ENCODE measurements at regions not wholly inside any gene's neighbourhood (a gene's known extent, or its start where the extent isn't known, plus 50 kb on each side); places are given as distances from the start of the nearest gene placed in this dataset.
A peak's percentile ranks its signal among the peaks of the same experiment; 100 is the strongest.

GRCh38 chr20:11546939-11547338 is 370.8 kb upstream of the BTBD3 start:
- Mint-ChIP-seq H3K4me1 (peaks cover 2% of the 10 kb centered on the region; the same call in 1 of the 3 replicates), H3K27ac (peak overlapping the region; percentile 31; the same call in 1 of the 2 replicates), H3K27me3 (ENCODE audit: insufficient read depth, low read depth, poor library complexity) (no peaks in the 10 kb centered on the region), H3K4me3 (no peak overlapping the region), H3K36me3 (ENCODE audit: low read depth) (no peaks in the 10 kb centered on the region), H3K9me3 (no peaks in the 10 kb centered on the region)
- no peak overlapping the region for H3K27ac ChIP-seq (ENCODE audit: low read depth)
- TF ChIP-seq CTCF (conservative IDR thresholded peaks at IDR 0.05; ENCODE audit: low read depth in 2 of 2): peak in 1 of 2 experiments; percentile 35; a peak in 2 of 4 replicates
- no peak for TF ChIP-seq ETS1 (IDR thresholded peaks at IDR 0.05)
- ATAC-seq: no peak; the same call in 2 of the 3 replicates
- H3F3A ChIP-seq (replicated peaks; ENCODE audit: low read depth): no peaks in the 10 kb centered on the region
- no peaks in the 10 kb centered on the region for H3K9me2 ChIP-seq (ENCODE audit: insufficient read depth)
- no peaks in the 10 kb centered on the region for H3K36me3 ChIP-seq (ENCODE audit: insufficient read depth)
- H3K79me2 ChIP-seq (replicated peaks; ENCODE audit: insufficient read depth): no peaks in the 10 kb centered on the region
- H2AFZ ChIP-seq: no peak overlapping the region
- DNase-seq (ENCODE audit: low spot score): peak; percentile 16
- no peak overlapping the region for H3K4me2 ChIP-seq
- H3K4me3 ChIP-seq: no peak overlapping the region
- H4K20me1 ChIP-seq (replicated peaks; ENCODE audit: insufficient read depth): no peaks in the 10 kb centered on the region
- no peaks in the 10 kb centered on the region for H3K27me3 ChIP-seq (ENCODE audit: insufficient read depth)
- H3K4me1 ChIP-seq (ENCODE audit: insufficient read depth): peaks cover 3% of the 10 kb centered on the region; the same call in 1 of the 2 replicates

- Histone ChIP-seq H3K27ac (ENCODE audit: low read depth) (no peak overlapping the region), H3K36me3 (ENCODE audit: insufficient read depth) (no peaks in the 10 kb centered on the region), H3K27me3 (ENCODE audit: insufficient read depth) (no peaks in the 10 kb centered on the region), H3K4me2 (no peak overlapping the region), H3K9me2 (ENCODE audit: insufficient read depth) (no peaks in the 10 kb centered on the region), H3K4me1 (ENCODE audit: insufficient read depth) (no peaks in the 10 kb centered on the region), H3F3A (replicated peaks; ENCODE audit: low read depth) (no peaks in the 10 kb centered on the region), H3K4me3 (no peak overlapping the region), H2AFZ (no peak overlapping the region), H4K20me1 (replicated peaks; ENCODE audit: insufficient read depth) (no peaks in the 10 kb centered on the region), H3K79me2 (replicated peaks; ENCODE audit: insufficient read depth) (no peaks in the 10 kb centered on the region)
- ATAC-seq: no peak
- DNase-seq (ENCODE audit: low spot score): no peak
- peaks cover 2% of the 10 kb centered on the region; the same call in 1 of the 3 replicates for H3K4me1 Mint-ChIP-seq
- TF ChIP-seq ZNF114 (CRISPR knock-in tag; IDR thresholded peaks at IDR 0.05) (no peak), ZNF331 (CRISPR knock-in tag; IDR thresholded peaks at IDR 0.05; ENCODE audit: low read depth) (no peak), ETS1 (IDR thresholded peaks at IDR 0.05) (no peak)
- H3K27me3 Mint-ChIP-seq (ENCODE audit: insufficient read depth, low read depth, poor library complexity): no peaks in the 10 kb centered on the region
- no peaks in the 10 kb centered on the region for H3K36me3 Mint-ChIP-seq (ENCODE audit: low read depth)
- H3K9me3 Mint-ChIP-seq: no peaks in the 10 kb centered on the region
- H3K27ac Mint-ChIP-seq: no peak overlapping the region
- H3K4me3 Mint-ChIP-seq: no peak overlapping the region
These were observed 368.3 kb upstream of the BTBD3 start for GRCh38 chr20:11549172-11550103.

All from GM23338 (cell line).